ENCODE measurements at regions not wholly inside any gene's neighbourhood (a gene's known extent, or its start where the extent isn't known, plus 50 kb on each side); places are given as distances from the start of the nearest gene placed in this dataset.
"Not testable (repeated sequence)": the region's sequence is repeated elsewhere in the genome, so short reads cannot be mapped to it uniquely, and the experiment has no call there.

GRCh38 chr9:111276431-111277128 lies 53.4 kb downstream of the OR2K2 start:
- Histone ChIP-seq H3K4me3 (ENCODE audit: low read length) (no peak overlapping the region), H3K4me1 (ENCODE audit: control insufficient read depth, insufficient read depth, low read length) (no peaks in the 10 kb centered on the region), H3K9me3 (ENCODE audit: control insufficient read depth, insufficient read depth, low read length) (no peaks in the 10 kb centered on the region), H3K27me3 (ENCODE audit: control insufficient read depth, insufficient read depth, low read length) (no peaks in the 10 kb centered on the region), H3K27ac (ENCODE audit: low read length) (no peak overlapping the region), H3K36me3 (ENCODE audit: control insufficient read depth, insufficient read depth, low read length) (no peaks in the 10 kb centered on the region)
- no CpG with 5 or more reads among the region's 7 CpGs for WGBS (ENCODE audit: insufficient coverage, insufficient read length)
- DNase-seq (ENCODE audit: low read depth, low spot score): no peak

GRCh38 chr9:111274737-111275136 lies 55.3 kb downstream of the OR2K2 start:
- Histone ChIP-seq H3K27me3 (ENCODE audit: control insufficient read depth, insufficient read depth, low read length) (no peaks in the 10 kb centered on the region), H3K9me3 (ENCODE audit: control insufficient read depth, insufficient read depth, low read length) (no peaks in the 10 kb centered on the region), H3K36me3 (ENCODE audit: control insufficient read depth, insufficient read depth, low read length) (no peaks in the 10 kb centered on the region), H3K4me1 (ENCODE audit: control insufficient read depth, insufficient read depth, low read length) (no peaks in the 10 kb centered on the region), H3K27ac (ENCODE audit: low read length) (no peak overlapping the region), H3K4me3 (ENCODE audit: low read length) (no peak overlapping the region)
- WGBS (ENCODE audit: insufficient coverage, insufficient read length): no CpG with 5 or more reads among the region's 2 CpGs
- DNase-seq (ENCODE audit: low read depth, low spot score): no peak

- H3K36me3 ChIP-seq (ENCODE audit: control insufficient read depth, insufficient read depth, low read length): no peaks in the 10 kb centered on the region
- no peaks in the 10 kb centered on the region for H3K27me3 ChIP-seq (ENCODE audit: control insufficient read depth, insufficient read depth, low read length)
- no CpG with 5 or more reads among the region's 4 CpGs for WGBS (ENCODE audit: insufficient coverage, insufficient read length)
- H3K9me3 ChIP-seq (ENCODE audit: control insufficient read depth, insufficient read depth, low read length): no peaks in the 10 kb centered on the region
- DNase-seq (ENCODE audit: low read depth, low spot score): no peak
- no peak overlapping the region for H3K4me3 ChIP-seq (ENCODE audit: low read length)
- H3K4me1 ChIP-seq (ENCODE audit: control insufficient read depth, insufficient read depth, low read length): no peaks in the 10 kb centered on the region
- no peak overlapping the region for H3K27ac ChIP-seq (ENCODE audit: low read length)
These were observed 57.4 kb downstream of the OR2K2 start for GRCh38 chr9:111272581-111272980.

- no peak for DNase-seq (ENCODE audit: low read depth, low spot score)
- 100% methylated on average over 1 of the region's 4 CpGs for WGBS (ENCODE audit: insufficient coverage, insufficient read length)
- no peaks in the 10 kb centered on the region for H3K9me3 ChIP-seq (ENCODE audit: control insufficient read depth, insufficient read depth, low read length)
- no peaks in the 10 kb centered on the region for H3K27me3 ChIP-seq (ENCODE audit: control insufficient read depth, insufficient read depth, low read length)
- no peak overlapping the region for H3K4me3 ChIP-seq (ENCODE audit: low read length)
- H3K4me1 ChIP-seq (ENCODE audit: control insufficient read depth, insufficient read depth, low read length): no peaks in the 10 kb centered on the region
- no peaks in the 10 kb centered on the region for H3K36me3 ChIP-seq (ENCODE audit: control insufficient read depth, insufficient read depth, low read length)
- no peak overlapping the region for H3K27ac ChIP-seq (ENCODE audit: low read length)
These were observed 58.4 kb downstream of the OR2K2 start for GRCh38 chr9:111271481-111272080.

GRCh38 chr9:111271047-111271446 lies 59.0 kb downstream of the OR2K2 start:
- H3K4me1 ChIP-seq (ENCODE audit: control insufficient read depth, insufficient read depth, low read length): no peaks in the 10 kb centered on the region
- no peak overlapping the region for H3K4me3 ChIP-seq (ENCODE audit: low read length)
- H3K9me3 ChIP-seq (ENCODE audit: control insufficient read depth, insufficient read depth, low read length): no peaks in the 10 kb centered on the region
- H3K27ac ChIP-seq (ENCODE audit: low read length): no peak overlapping the region
- H3K36me3 ChIP-seq (ENCODE audit: control insufficient read depth, insufficient read depth, low read length): no peaks in the 10 kb centered on the region
- no peaks in the 10 kb centered on the region for H3K27me3 ChIP-seq (ENCODE audit: control insufficient read depth, insufficient read depth, low read length)
- no peak for DNase-seq (ENCODE audit: low read depth, low spot score)
- WGBS (ENCODE audit: insufficient coverage, insufficient read length): no CpG with 5 or more reads among the region's 2 CpGs

- not testable (repeated sequence) for DNase-seq (ENCODE audit: low read depth, low spot score); H3K27ac ChIP-seq (ENCODE audit: low read length); H3K36me3 ChIP-seq (ENCODE audit: control insufficient read depth, insufficient read depth, low read length); H3K27me3 ChIP-seq (ENCODE audit: control insufficient read depth, insufficient read depth, low read length); H3K4me3 ChIP-seq (ENCODE audit: low read length); H3K4me1 ChIP-seq (ENCODE audit: control insufficient read depth, insufficient read depth, low read length); H3K9me3 ChIP-seq (ENCODE audit: control insufficient read depth, insufficient read depth, low read length)
- no CpG with 5 or more reads among the region's 5 CpGs for WGBS (ENCODE audit: insufficient coverage, insufficient read length)
These were observed 64.0 kb downstream of the OR2K2 start for GRCh38 chr9:111266024-111266423.

GRCh38 chr9:111263116-111263515 lies 66.9 kb downstream of the OR2K2 start:
- WGBS (ENCODE audit: insufficient coverage, insufficient read length): no CpG with 5 or more reads among the region's 7 CpGs
- H3K9me3 ChIP-seq (ENCODE audit: control insufficient read depth, insufficient read depth, low read length): peaks cover 2% of the 10 kb centered on the region; the same call in 1 of the 2 replicates

GRCh38 chr9:111258875-111259271 lies 71.2 kb downstream of the OR2K2 start:
- no peaks in the 10 kb centered on the region for H3K27me3 ChIP-seq (ENCODE audit: control insufficient read depth, insufficient read depth, low read length)
- no peaks in the 10 kb centered on the region for H3K9me3 ChIP-seq (ENCODE audit: control insufficient read depth, insufficient read depth, low read length)
- no peak for DNase-seq (ENCODE audit: low read depth, low spot score)
- no peaks in the 10 kb centered on the region for H3K4me1 ChIP-seq (ENCODE audit: control insufficient read depth, insufficient read depth, low read length)
- no peak overlapping the region for H3K27ac ChIP-seq (ENCODE audit: low read length)
- no peak overlapping the region for H3K4me3 ChIP-seq (ENCODE audit: low read length)
- WGBS (ENCODE audit: insufficient coverage, insufficient read length): no CpG with 5 or more reads among the region's 1 CpG
- no peaks in the 10 kb centered on the region for H3K36me3 ChIP-seq (ENCODE audit: control insufficient read depth, insufficient read depth, low read length)

More at GRCh38 chr9:111263116-111263515, 66.9 kb downstream of the OR2K2 start:
- Histone ChIP-seq H3K4me3 (ENCODE audit: low read length) (no peak overlapping the region), H3K4me1 (ENCODE audit: control insufficient read depth, insufficient read depth, low read length) (no peaks in the 10 kb centered on the region), H3K27me3 (ENCODE audit: control insufficient read depth, insufficient read depth, low read length) (no peaks in the 10 kb centered on the region), H3K36me3 (ENCODE audit: control insufficient read depth, insufficient read depth, low read length) (no peaks in the 10 kb centered on the region), H3K27ac (ENCODE audit: low read length) (no peak overlapping the region)
- no peak for DNase-seq (ENCODE audit: low read depth, low spot score)

GRCh38 chr9:111258209-111258874 lies 71.7 kb downstream of the OR2K2 start:
- DNase-seq (ENCODE audit: low read depth, low spot score): no peak
- WGBS (ENCODE audit: insufficient coverage, insufficient read length): no CpG with 5 or more reads among the region's 1 CpG
- no peaks in the 10 kb centered on the region for H3K9me3 ChIP-seq (ENCODE audit: control insufficient read depth, insufficient read depth, low read length)
- no peak overlapping the region for H3K27ac ChIP-seq (ENCODE audit: low read length)
- no peaks in the 10 kb centered on the region for H3K27me3 ChIP-seq (ENCODE audit: control insufficient read depth, insufficient read depth, low read length)
- no peaks in the 10 kb centered on the region for H3K36me3 ChIP-seq (ENCODE audit: control insufficient read depth, insufficient read depth, low read length)
- H3K4me3 ChIP-seq (ENCODE audit: low read length): no peak overlapping the region
- H3K4me1 ChIP-seq (ENCODE audit: control insufficient read depth, insufficient read depth, low read length): no peaks in the 10 kb centered on the region

- no peaks in the 10 kb centered on the region for H3K36me3 ChIP-seq (ENCODE audit: control insufficient read depth, insufficient read depth, low read length)
- no peaks in the 10 kb centered on the region for H3K27me3 ChIP-seq (ENCODE audit: control insufficient read depth, insufficient read depth, low read length)
- H3K9me3 ChIP-seq (ENCODE audit: control insufficient read depth, insufficient read depth, low read length): no peaks in the 10 kb centered on the region
- DNase-seq (ENCODE audit: low read depth, low spot score): no peak
- H3K27ac ChIP-seq (ENCODE audit: low read length): no peak overlapping the region
- WGBS (ENCODE audit: insufficient coverage, insufficient read length): no CpG with 5 or more reads among the region's 4 CpGs
- H3K4me1 ChIP-seq (ENCODE audit: control insufficient read depth, insufficient read depth, low read length): no peaks in the 10 kb centered on the region
- no peak overlapping the region for H3K4me3 ChIP-seq (ENCODE audit: low read length)
These were observed 76.1 kb downstream of the OR2K2 start for GRCh38 chr9:111253742-111254437.
